Fibroblast of skin of left biceps (primary cell): ENCODE measurements at regions not wholly inside any gene's neighbourhood (a gene's known extent, or its start where the extent isn't known, plus 50 kb on each side); places are given as distances from the start of the nearest gene placed in this dataset.
"Not testable (repeated sequence)": the region's sequence is repeated elsewhere in the genome, so short reads cannot be mapped to it uniquely, and the experiment has no call there.

Source experiments
- DNase-seq, 2 experiments: peaks; one replicate each; pipeline ENCODE4 v3.0.0-alpha.2; 2013; ENCODE audit warnings: low read depth in 2 of 2

- DNase-seq = not testable (repeated sequence)
Observed at GRCh38 chr16:10272250-10272854, 90.1 kb upstream of the GRIN2A start.

GRCh38 chr16:10275214-10275996, 93.2 kb upstream of the GRIN2A start:
- DNase-seq = not testable (repeated sequence)

GRCh38 chr16:10277597-10277996, 95.4 kb upstream of the GRIN2A start:
- no peak for DNase-seq

GRCh38 chr16:10280262-10281170, 98.3 kb upstream of the GRIN2A start:
- no peak for DNase-seq

- DNase-seq = no peak
Observed at GRCh38 chr16:10282367-10282766, 100.1 kb upstream of the GRIN2A start.

- DNase-seq = not testable (repeated sequence)
Observed at GRCh38 chr16:10283246-10283645, 101.0 kb upstream of the GRIN2A start.

- not testable (repeated sequence) for DNase-seq
Observed at GRCh38 chr16:10290467-10291105, 95.3 kb upstream of the ATF7IP2 start.

- DNase-seq = not testable (repeated sequence)
Observed at GRCh38 chr16:10292197-10292596, 93.7 kb upstream of the ATF7IP2 start.

- DNase-seq = not testable (repeated sequence)
Observed at GRCh38 chr16:10292976-10293375, 92.9 kb upstream of the ATF7IP2 start.

GRCh38 chr16:10294153-10294552, 91.7 kb upstream of the ATF7IP2 start:
- not testable (repeated sequence) for DNase-seq

- no peak for DNase-seq
Observed at GRCh38 chr16:10296956-10297340, 88.9 kb upstream of the ATF7IP2 start.

GRCh38 chr16:10297341-10298006, 88.4 kb upstream of the ATF7IP2 start:
- DNase-seq = no peak

GRCh38 chr16:10300905-10301304, 85.0 kb upstream of the ATF7IP2 start:
- DNase-seq = no peak

GRCh38 chr16:10301547-10301946, 84.3 kb upstream of the ATF7IP2 start:
- DNase-seq = not testable (repeated sequence)

GRCh38 chr16:10305912-10306311, 79.9 kb upstream of the ATF7IP2 start:
- DNase-seq = no peak

- no peak for DNase-seq
Observed at GRCh38 chr16:10308305-10309193, 77.3 kb upstream of the ATF7IP2 start.

- no peak for DNase-seq
Observed at GRCh38 chr16:10309271-10309932, 76.5 kb upstream of the ATF7IP2 start.

GRCh38 chr16:10312008-10312407, 73.9 kb upstream of the ATF7IP2 start:
- DNase-seq = no peak
